ENCODE measurements at regions not wholly inside any gene's neighbourhood (a gene's known extent, or its start where the extent isn't known, plus 50 kb on each side); places are given as distances from the start of the nearest gene placed in this dataset.

DNA sequence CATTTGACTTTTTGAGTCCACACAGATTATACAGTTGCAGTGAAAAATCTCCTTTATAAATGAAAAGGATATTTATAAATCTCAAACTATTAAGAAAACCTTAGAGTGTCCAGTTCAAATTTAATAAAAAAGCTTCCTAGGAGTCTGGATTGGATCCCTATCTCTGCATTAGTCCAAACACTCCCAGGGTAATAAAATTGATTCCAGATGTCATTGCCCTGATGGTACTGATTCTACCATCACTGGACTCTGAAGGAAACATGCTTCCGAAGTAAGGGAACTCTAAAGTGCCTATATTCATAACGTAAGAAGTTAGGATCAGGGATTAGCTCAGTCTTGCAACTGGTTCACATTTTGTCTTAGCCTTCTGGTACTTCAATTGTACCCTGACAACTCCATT is 1325.1 kb upstream of the MAP3K7 start:
- DNase-seq: no peak
- no peaks in the 10 kb centered on the region for H3K79me2 ChIP-seq (ENCODE audit: low read length)
- no peaks in the 10 kb centered on the region; the same call in 1 of the 2 replicates for H3K9me3 ChIP-seq (replicated peaks; ENCODE audit: insufficient read depth, low read length)
- H3K27ac ChIP-seq (ENCODE audit: low read length): no peak overlapping the region
- H4K20me1 ChIP-seq (ENCODE audit: insufficient read depth, low read length): no peaks in the 10 kb centered on the region
- H3K4me2 ChIP-seq (ENCODE audit: low read depth, low read length): no peak overlapping the region
- no peak overlapping the region for H3K9ac ChIP-seq (ENCODE audit: low read length)
- no peaks in the 10 kb centered on the region for H3K4me1 ChIP-seq (ENCODE audit: low read length)
- no peaks in the 10 kb centered on the region for H3F3A ChIP-seq (ENCODE audit: insufficient read depth, low read length)
- no peak overlapping the region for H2AFZ ChIP-seq (ENCODE audit: low read length)
- no peak overlapping the region for H3K4me3 ChIP-seq (ENCODE audit: low read length)
- H3K36me3 ChIP-seq (replicated peaks; ENCODE audit: insufficient read depth, low read length): no peaks in the 10 kb centered on the region
- no peaks in the 10 kb centered on the region for H3K9me2 ChIP-seq (replicated peaks; ENCODE audit: insufficient read depth, low read length)
- TF ChIP-seq, protein P1, sequence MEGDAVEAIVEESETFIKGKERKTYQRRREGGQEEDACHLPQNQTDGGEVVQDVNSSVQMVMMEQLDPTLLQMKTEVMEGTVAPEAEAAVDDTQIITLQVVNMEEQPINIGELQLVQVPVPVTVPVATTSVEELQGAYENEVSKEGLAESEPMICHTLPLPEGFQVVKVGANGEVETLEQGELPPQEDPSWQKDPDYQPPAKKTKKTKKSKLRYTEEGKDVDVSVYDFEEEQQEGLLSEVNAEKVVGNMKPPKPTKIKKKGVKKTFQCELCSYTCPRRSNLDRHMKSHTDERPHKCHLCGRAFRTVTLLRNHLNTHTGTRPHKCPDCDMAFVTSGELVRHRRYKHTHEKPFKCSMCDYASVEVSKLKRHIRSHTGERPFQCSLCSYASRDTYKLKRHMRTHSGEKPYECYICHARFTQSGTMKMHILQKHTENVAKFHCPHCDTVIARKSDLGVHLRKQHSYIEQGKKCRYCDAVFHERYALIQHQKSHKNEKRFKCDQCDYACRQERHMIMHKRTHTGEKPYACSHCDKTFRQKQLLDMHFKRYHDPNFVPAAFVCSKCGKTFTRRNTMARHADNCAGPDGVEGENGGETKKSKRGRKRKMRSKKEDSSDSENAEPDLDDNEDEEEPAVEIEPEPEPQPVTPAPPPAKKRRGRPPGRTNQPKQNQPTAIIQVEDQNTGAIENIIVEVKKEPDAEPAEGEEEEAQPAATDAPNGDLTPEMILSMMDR (IDR thresholded peaks at IDR 0.05; ENCODE audit: low read length): no peak
- no peak for TF ChIP-seq EZH2phosphoT487 (IDR thresholded peaks at IDR 0.05; ENCODE audit: low read length)
- no peaks in the 10 kb centered on the region for H3K27me3 ChIP-seq (replicated peaks; ENCODE audit: insufficient read depth, low read length)

DNA sequence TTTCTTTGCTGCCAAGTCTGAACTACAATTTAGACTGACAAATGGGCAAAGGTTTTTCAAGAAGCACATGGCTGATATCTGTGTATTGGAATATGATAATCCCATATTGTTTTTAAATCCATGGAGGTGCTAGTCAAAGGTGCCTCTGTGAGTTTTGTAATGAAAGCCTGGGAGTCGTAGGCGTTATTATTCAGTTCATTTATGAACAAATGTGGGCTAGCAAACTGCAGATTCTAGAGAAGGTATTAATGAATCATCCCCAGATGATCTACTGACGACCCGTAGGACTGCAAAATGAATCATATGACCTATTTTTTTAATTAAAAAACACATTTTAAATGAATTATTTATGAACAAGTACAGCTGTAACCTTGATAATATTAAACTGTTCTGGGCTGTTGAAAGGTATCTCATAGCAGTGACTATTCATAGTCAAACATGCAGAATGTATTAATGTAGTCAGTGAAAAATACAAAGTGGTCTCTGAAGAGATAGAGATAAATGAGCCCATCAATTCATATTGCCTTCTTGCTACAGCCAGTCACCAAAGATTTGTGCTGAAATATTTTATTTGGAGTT is 1317.8 kb upstream of the MAP3K7 start:
- no peak overlapping the region for H3K27ac ChIP-seq (ENCODE audit: low read length)
- no peaks in the 10 kb centered on the region for H3K36me3 ChIP-seq (replicated peaks; ENCODE audit: insufficient read depth, low read length)
- no peak overlapping the region for H3K9ac ChIP-seq (ENCODE audit: low read length)
- H2AFZ ChIP-seq (ENCODE audit: low read length): no peak overlapping the region
- no peaks in the 10 kb centered on the region for H3K27me3 ChIP-seq (replicated peaks; ENCODE audit: insufficient read depth, low read length)
- no peak for TF ChIP-seq EZH2phosphoT487 (IDR thresholded peaks at IDR 0.05; ENCODE audit: low read length)
- TF ChIP-seq, protein P1 (IDR thresholded peaks at IDR 0.05; ENCODE audit: low read length): no peak
- no peaks in the 10 kb centered on the region for H3K79me2 ChIP-seq (ENCODE audit: low read length)
- H3K9me3 ChIP-seq (replicated peaks; ENCODE audit: insufficient read depth, low read length): no peaks in the 10 kb centered on the region; the same call in 1 of the 2 replicates
- no peaks in the 10 kb centered on the region for H3K4me1 ChIP-seq (ENCODE audit: low read length)
- H3K9me2 ChIP-seq (replicated peaks; ENCODE audit: insufficient read depth, low read length): no peaks in the 10 kb centered on the region
- no peak overlapping the region for H3K4me3 ChIP-seq (ENCODE audit: low read length)
- no peaks in the 10 kb centered on the region for H3F3A ChIP-seq (ENCODE audit: insufficient read depth, low read length)
- H4K20me1 ChIP-seq (ENCODE audit: insufficient read depth, low read length): no peaks in the 10 kb centered on the region
- DNase-seq: no peak
- no peak overlapping the region for H3K4me2 ChIP-seq (ENCODE audit: low read depth, low read length)

DNA sequence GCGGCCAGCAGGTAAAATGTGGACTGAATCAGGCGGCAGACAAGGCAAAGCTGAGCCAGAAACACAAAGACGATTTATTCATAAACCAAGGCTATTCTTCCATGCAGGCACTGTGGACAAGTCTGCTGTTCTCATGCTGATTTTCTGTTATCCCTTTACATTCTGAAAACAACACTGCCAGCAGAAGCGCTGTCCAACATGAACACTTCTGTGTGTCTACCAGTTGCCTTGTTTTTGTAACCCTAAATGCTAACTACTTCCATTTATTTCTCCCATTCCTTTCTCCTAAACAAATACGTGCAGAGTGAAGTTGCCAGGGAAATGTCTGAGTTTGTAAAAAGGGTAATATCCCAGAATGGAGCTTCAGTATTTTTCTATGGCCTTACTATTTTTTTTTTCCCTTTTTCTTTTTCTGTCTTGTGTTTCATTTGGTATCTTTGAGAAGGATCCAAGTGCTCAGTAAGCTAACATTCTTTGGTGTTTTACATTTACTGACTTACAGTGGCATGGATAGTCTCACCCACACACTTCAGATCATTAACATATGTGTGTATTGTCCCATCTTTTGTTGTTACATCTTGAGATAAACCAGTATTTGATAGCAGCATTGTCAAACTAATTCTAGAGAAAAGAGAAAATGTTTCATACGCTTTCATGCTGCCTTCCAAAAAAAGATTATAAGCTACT is 1308.9 kb upstream of the MAP3K7 start:
- H3K4me1 ChIP-seq (ENCODE audit: low read length): no peaks in the 10 kb centered on the region
- H3K9me2 ChIP-seq (replicated peaks; ENCODE audit: insufficient read depth, low read length): no peaks in the 10 kb centered on the region
- no peaks in the 10 kb centered on the region for H3F3A ChIP-seq (ENCODE audit: insufficient read depth, low read length)
- no peaks in the 10 kb centered on the region for H3K9me3 ChIP-seq (replicated peaks; ENCODE audit: insufficient read depth, low read length)
- TF ChIP-seq EZH2 (optimal IDR thresholded peaks at IDR 0.05; ENCODE audit: low read depth, low read length) (no peak), EZH2phosphoT487 (IDR thresholded peaks at IDR 0.05; ENCODE audit: low read length) (no peak)
- TF ChIP-seq, protein P1 (IDR thresholded peaks at IDR 0.05; ENCODE audit: low read length): no peak
- no peak for DNase-seq
- H3K27ac ChIP-seq (ENCODE audit: low read length): no peak overlapping the region
- no peaks in the 10 kb centered on the region for H3K79me2 ChIP-seq (ENCODE audit: low read length)
- no peak overlapping the region for H3K4me3 ChIP-seq (ENCODE audit: low read length)
- no peak overlapping the region for H2AFZ ChIP-seq (ENCODE audit: low read length)
- no peaks in the 10 kb centered on the region for H4K20me1 ChIP-seq (ENCODE audit: insufficient read depth, low read length)
- no peaks in the 10 kb centered on the region for H3K27me3 ChIP-seq (replicated peaks; ENCODE audit: insufficient read depth, low read length)
- no peak overlapping the region for H3K4me2 ChIP-seq (ENCODE audit: low read depth, low read length)
- H3K9ac ChIP-seq (ENCODE audit: low read length): no peak overlapping the region
- no peaks in the 10 kb centered on the region for H3K36me3 ChIP-seq (replicated peaks; ENCODE audit: insufficient read depth, low read length)

Measured in MM.1S (cell line).